OCI-LY3 (cell line): ENCODE measurements at regions not wholly inside any gene's neighbourhood (a gene's known extent, or its start where the extent isn't known, plus 50 kb on each side); places are given as distances from the start of the nearest gene placed in this dataset.

Experiments used
- H2AFZ ChIP-seq: fragments of 200-600, 300-600 bp; shearing (Covaris generic); 2 replicates; pipeline ENCODE4 v1.6.0; 2014; ENCODE audit warnings: antibody characterized with exemption, low read depth, low read length
- H3K27ac ChIP-seq: fragments of 200-600, 300-600 bp; sonication (generic); 2 replicates; pipeline ENCODE4 v1.5.1; 2014; ENCODE audit warnings: mild to moderate bottlenecking, low read length, moderate library complexity, mixed read lengths
- H3K27me3 ChIP-seq: fragments of 200-600, 300-600 bp; sonication (generic); 2 replicates; pipeline ENCODE4 v1.6.1; 2014; ENCODE audit warnings: low read depth, low read length, mixed read lengths
- H3K36me3 ChIP-seq: fragments of 200-600, 300-600 bp; sonication (generic); replicated peaks from 2 replicates; pipeline ENCODE3; 2014; ENCODE audit warnings: low read depth, low read length, mixed read lengths
- H3K4me1 ChIP-seq: fragments of 300-600, 200-600 bp; sonication (generic); 2 replicates; pipeline ENCODE4 v1.6.1; 2014; ENCODE audit warnings: low read length, mixed read lengths
- H3K4me2 ChIP-seq: fragments of 200-600, 300-600 bp; sonication (generic); 2 replicates; pipeline ENCODE4 v1.6.1; 2014; ENCODE audit warnings: low read length, mixed read lengths
- H3K4me3 ChIP-seq: fragments of 300-600, 200-600 bp; sonication (generic); 2 replicates; pipeline ENCODE4 v1.5.1; 2014; ENCODE audit warnings: antibody characterized with exemption, mild to moderate bottlenecking, low read length, moderate library complexity
- H3K79me2 ChIP-seq: fragments of 300-600, 200-600 bp; shearing (Covaris generic); 2 replicates; pipeline ENCODE4 v1.6.1; 2014; ENCODE audit warnings: mild to moderate bottlenecking, low read length, mixed read lengths
- H3K9ac ChIP-seq: fragments of 300-600, 200-600 bp; shearing (Covaris generic); 2 replicates; pipeline ENCODE4 v1.6.0; 2014; ENCODE audit warnings: mild to moderate bottlenecking, low read length, moderate library complexity
- H3K9me3 ChIP-seq: fragments of 200-600, 300-600 bp; shearing (Covaris generic); 2 replicates; pipeline ENCODE4 v1.6.1; 2014; ENCODE audit warnings: low read length, mixed read lengths; ENCODE audit not compliant: insufficient read depth
- H4K20me1 ChIP-seq: fragments of 200-600, 300-600 bp; sonication (generic); 2 replicates; pipeline ENCODE4 v1.6.1; 2016; ENCODE audit warnings: low read length, mixed read lengths; ENCODE audit not compliant: insufficient read depth
- EZH2phosphoT487 ChIP-seq: fragments of 200-600 bp; shearing (Covaris generic); IDR thresholded peaks from 2 replicates; pipeline ENCODE4 v1.6.1; 2018; ENCODE audit warnings: antibody characterized with exemption, mixed run types, low read depth
- TF ChIP-seq, protein P1 (sequence below): fragments of 200-600, 300-600 bp; sonication (generic); IDR thresholded peaks from 2 replicates; pipeline ENCODE4 v1.5.1; 2014; ENCODE audit warnings: antibody characterized with exemption, low read length, low read depth

DNA sequence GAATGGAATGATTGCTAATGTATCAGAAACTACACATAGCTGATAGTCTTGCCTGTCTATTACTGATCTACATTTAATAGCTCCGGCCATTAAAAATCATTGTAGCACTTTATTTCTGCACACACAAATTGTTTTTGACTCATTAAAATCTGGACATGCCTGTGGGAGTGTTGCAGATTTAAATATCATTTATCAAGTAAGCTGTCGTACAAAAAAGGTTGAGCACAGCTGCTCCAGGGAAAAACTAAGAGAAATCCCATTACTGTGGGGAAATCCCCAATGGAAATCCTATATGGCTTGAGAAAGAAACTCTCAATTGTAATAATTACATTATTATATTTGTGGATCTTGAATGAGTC is 99.6 kb upstream of the CERS6 start:
- Histone ChIP-seq H4K20me1 (no peaks in the 10 kb centered on the region), H3K4me1 (peaks cover 23% of the 10 kb centered on the region), H3K4me3 (no peak overlapping the region), H2AFZ (no peak overlapping the region), H3K9me3 (peaks cover 8% of the 10 kb centered on the region; the same call in 1 of the 2 replicates), H3K36me3 (no peaks in the 10 kb centered on the region), H3K27me3 (no peaks in the 10 kb centered on the region), H3K79me2 (no peaks in the 10 kb centered on the region), H3K4me2 (no peak overlapping the region), H3K27ac (no peak overlapping the region), H3K9ac (no peak overlapping the region)
- TF ChIP-seq EZH2phosphoT487: no peak
- TF ChIP-seq, protein P1, sequence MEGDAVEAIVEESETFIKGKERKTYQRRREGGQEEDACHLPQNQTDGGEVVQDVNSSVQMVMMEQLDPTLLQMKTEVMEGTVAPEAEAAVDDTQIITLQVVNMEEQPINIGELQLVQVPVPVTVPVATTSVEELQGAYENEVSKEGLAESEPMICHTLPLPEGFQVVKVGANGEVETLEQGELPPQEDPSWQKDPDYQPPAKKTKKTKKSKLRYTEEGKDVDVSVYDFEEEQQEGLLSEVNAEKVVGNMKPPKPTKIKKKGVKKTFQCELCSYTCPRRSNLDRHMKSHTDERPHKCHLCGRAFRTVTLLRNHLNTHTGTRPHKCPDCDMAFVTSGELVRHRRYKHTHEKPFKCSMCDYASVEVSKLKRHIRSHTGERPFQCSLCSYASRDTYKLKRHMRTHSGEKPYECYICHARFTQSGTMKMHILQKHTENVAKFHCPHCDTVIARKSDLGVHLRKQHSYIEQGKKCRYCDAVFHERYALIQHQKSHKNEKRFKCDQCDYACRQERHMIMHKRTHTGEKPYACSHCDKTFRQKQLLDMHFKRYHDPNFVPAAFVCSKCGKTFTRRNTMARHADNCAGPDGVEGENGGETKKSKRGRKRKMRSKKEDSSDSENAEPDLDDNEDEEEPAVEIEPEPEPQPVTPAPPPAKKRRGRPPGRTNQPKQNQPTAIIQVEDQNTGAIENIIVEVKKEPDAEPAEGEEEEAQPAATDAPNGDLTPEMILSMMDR: no peak

DNA sequence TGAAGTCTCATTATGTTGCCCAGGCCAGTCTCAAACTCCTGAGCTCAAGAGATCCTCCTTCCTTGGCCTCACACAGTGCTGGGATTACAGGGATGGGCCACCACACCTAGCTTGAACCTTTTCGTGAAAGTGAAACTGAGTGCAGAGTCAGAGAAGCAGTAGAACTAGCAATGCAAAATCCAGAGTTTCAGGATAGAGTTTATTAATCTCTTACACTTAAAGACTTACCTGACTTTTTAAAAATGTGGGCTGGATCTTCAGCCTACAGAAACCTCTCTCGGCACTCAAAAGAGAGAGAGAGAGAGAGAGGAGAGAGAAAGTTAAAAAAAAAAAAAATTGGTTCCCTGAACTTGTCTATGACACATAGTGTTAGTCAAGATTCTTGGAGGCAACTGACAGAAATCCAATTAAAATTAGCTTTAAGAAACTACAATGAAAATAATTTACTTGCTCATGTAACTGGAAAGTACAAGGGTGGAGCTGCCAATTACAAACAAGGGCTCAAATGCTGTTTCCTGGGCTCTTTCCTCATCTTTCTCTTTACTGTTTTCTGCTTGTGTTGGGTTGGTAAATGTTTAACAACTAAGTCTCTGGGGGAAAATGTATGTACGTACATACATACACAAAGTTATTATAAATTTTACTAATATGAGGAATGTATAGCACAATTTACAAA is 98.1 kb upstream of the CERS6 start:
- peak overlapping the region; percentile 49 for H3K4me3 ChIP-seq
- 0 out of 2 replicates have a peak overlapping the region, but pooled peaks have one; percentile 13 for H3K9ac ChIP-seq
- H3K36me3 ChIP-seq: no peaks in the 10 kb centered on the region
- peak overlapping the region; percentile 54; the same call in 1 of the 2 replicates for H2AFZ ChIP-seq
- H3K9me3 ChIP-seq: peaks cover 8% of the 10 kb centered on the region; the same call in 1 of the 2 replicates
- peak overlapping the region; percentile 65 for H3K4me2 ChIP-seq
- H3K27me3 ChIP-seq: no peaks in the 10 kb centered on the region
- no peaks in the 10 kb centered on the region for H4K20me1 ChIP-seq
- peaks cover 23% of the 10 kb centered on the region for H3K4me1 ChIP-seq
- TF ChIP-seq EZH2phosphoT487: no peak
- TF ChIP-seq, protein P1: no peak
- H3K79me2 ChIP-seq: no peaks in the 10 kb centered on the region
- no peak overlapping the region for H3K27ac ChIP-seq

DNA sequence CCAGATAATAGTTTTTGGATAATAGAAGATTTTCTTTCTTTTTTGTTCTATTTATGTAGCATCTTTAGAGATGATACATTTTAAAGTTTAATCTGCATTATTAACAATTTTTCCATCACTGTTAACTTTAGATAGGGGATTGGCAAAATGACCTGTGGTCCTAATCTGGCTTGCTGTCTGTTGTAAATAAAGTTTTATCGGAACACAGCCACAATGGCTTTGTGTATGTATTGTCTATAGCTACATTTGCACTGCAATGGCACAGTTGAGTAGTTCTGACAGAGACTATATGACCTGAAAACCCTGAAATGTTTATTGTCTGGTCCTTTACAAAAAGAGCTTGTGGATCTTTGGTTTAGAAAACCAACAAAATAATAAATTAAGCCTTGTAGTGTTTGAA is 97.0 kb upstream of the CERS6 start:
- no peaks in the 10 kb centered on the region for H4K20me1 ChIP-seq
- no peak overlapping the region for H2AFZ ChIP-seq
- H3K4me2 ChIP-seq: no peak overlapping the region
- H3K4me3 ChIP-seq: no peak overlapping the region
- H3K9ac ChIP-seq: no peak overlapping the region
- H3K27me3 ChIP-seq: no peaks in the 10 kb centered on the region
- no peaks in the 10 kb centered on the region for H3K9me3 ChIP-seq
- TF ChIP-seq, protein P1: no peak
- TF ChIP-seq EZH2phosphoT487: no peak
- H3K27ac ChIP-seq: no peak overlapping the region
- H3K79me2 ChIP-seq: no peaks in the 10 kb centered on the region
- no peaks in the 10 kb centered on the region for H3K36me3 ChIP-seq
- peaks cover 28% of the 10 kb centered on the region for H3K4me1 ChIP-seq

DNA sequence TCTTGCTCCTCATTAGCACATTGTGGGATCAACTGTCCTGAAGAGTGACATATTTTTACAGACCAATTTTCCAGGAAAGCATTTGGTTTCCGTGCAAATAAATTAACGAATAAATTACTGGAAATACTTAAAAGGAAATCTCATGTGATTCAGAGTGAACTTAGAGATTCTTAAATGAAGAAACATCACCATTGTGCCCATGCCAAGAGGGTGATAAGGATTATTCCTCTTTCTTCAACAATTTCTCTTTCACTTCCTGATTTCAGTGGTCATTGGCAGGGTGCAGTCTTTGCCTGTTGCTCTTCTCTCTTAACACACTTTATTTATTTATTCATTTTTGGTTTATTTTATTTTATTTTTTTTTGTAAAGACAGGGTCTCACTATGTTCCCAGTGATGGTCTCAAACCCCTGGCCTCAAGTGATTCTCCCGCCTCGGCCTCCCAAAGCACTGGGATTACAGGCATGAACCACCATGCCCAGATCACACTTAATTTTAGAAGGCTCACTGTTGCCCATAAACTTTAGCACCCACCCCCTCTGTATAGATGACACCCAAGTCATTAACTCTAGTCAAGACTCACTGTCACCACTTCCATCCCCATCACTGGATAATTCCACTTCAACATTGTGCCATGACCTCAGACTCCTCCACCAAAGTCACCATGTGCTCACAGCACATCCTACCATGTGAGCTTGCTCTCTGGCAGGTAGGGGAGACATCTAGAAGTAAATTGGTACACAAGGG is 92.6 kb upstream of the CERS6 start:
- Histone ChIP-seq H3K27ac (no peak overlapping the region), H3K4me1 (peaks cover 12% of the 10 kb centered on the region), H3K4me3 (no peak overlapping the region), H3K9ac (no peak overlapping the region), H4K20me1 (no peaks in the 10 kb centered on the region), H2AFZ (no peak overlapping the region), H3K79me2 (no peaks in the 10 kb centered on the region), H3K36me3 (no peaks in the 10 kb centered on the region), H3K9me3 (no peaks in the 10 kb centered on the region), H3K27me3 (no peaks in the 10 kb centered on the region), H3K4me2 (no peak overlapping the region)
- TF ChIP-seq, protein P1: no peak
- TF ChIP-seq EZH2phosphoT487: no peak
